ENCODE measurements at regions not wholly inside any gene's neighbourhood (a gene's known extent, or its start where the extent isn't known, plus 50 kb on each side); places are given as distances from the start of the nearest gene placed in this dataset.

DNA sequence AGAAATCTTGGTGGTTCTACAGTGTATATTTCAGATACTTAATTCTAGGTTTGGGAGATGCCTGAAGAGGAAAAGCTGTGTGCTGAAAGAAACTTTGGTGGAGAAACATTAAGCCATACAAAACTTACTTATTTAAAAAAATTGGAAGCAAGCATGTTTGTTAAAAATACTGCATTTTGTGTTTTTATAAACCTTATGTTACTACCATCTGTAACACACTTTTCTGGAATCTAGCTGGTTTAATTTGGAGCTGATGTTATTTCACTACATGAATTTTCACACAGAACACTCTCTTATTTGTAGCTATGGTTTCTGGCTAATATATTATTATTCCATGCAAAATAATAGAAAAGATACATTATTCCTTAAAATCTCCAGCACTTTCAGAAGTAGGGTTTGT is 710.7 kb downstream of the ADGRL2 start:
- no peak for DNase-seq

GRCh38 chr1:82510431-82510830 is 709.7 kb downstream of the ADGRL2 start:
- DNase-seq, result no peak

- no peak for DNase-seq
Measured at GRCh38 chr1:82507011-82507410, 706.3 kb downstream of the ADGRL2 start.

DNA sequence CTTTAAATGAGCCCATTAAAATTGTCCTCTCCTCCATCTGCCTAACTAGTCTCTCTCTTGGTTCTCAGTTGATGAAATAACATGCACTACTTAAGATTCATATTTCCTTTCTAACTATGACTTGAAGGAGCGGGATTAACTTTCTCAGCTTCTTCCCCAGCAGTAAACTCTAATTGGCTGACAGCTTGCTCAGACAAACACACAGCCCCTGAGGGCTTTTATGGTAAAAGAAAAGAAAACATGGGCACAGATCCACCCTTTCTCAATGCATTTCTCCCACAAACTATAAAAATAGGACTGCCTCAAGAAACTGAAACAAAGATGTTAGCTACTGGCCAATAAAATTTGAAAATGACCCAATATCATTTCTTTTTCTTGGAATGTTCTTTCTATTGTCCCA is 703.1 kb downstream of the ADGRL2 start:
- DNase-seq, result no peak

DNA sequence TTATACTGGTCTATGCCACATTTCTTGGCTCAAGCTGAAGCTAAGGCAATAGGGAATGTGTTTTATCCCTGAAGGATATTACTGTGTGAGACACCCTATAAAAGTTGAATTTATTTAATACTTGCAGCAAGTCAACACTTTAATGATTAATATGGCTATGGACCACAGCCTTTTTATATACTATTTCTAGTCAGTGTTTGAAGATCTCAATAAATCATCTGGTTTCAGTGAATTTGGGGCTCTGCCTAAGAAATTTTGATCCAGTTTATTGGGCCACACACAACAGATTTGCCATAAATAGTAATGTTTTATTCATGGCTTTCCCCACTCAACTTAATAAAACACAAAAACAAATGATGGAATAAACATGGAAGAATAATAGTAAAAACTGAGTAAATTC is 698.3 kb downstream of the ADGRL2 start:
- DNase-seq, result no peak

DNA sequence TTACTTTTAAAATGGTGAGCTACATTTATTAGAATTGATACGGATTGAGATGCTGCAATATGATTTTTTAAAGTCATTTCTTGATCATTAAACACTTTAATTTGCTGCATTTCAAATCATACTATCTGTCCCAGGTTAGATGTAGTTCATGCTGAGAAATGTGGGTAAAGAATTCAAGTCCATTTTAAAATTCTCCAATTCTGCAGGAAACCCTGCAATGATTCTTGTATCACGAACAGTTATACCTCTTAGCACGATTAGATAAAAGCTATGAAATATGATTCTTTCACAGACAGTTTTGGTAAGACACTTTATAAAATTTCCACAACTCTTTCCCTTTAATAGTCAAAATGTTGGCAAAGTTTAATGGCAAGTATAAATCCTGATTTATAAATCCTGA is 693.4 kb downstream of the ADGRL2 start:
- DNase-seq, result no peak

- DNase-seq, result no peak
Measured at GRCh38 chr1:82492159-82492558, 691.4 kb downstream of the ADGRL2 start.

- no peak for DNase-seq
Measured at GRCh38 chr1:82491301-82492048, 690.7 kb downstream of the ADGRL2 start.

DNA sequence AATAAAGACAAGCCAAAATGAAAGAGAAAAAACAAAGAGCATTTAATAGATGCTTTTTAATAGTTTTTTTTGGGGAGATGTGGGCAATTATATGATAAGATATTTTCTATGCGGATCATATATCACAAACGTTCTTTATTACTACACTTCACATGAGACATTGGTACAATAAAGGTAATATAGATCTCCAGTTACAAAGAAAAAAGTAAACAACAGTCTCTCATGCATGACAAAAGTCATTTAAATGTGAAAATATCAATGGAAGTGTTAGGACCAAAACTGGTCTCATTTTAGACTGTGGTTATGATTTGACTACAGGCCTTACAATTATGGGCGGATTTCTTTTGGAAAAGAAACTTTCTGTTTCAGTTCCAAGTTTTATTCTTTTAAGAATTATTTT is 687.0 kb downstream of the ADGRL2 start:
- no peak for DNase-seq

GRCh38 chr1:82486969-82487368 is 686.2 kb downstream of the ADGRL2 start:
- DNase-seq, result no peak

- DNase-seq, result no peak
Measured at GRCh38 chr1:82486468-82486867, 685.7 kb downstream of the ADGRL2 start.

- peak; percentile 67 for DNase-seq
Measured at GRCh38 chr1:82485591-82486369, 685.0 kb downstream of the ADGRL2 start.

GRCh38 chr1:82483146-82483545 is 682.4 kb downstream of the ADGRL2 start:
- no peak for DNase-seq

GRCh38 chr1:82478916-82479315 is 678.2 kb downstream of the ADGRL2 start:
- no peak for DNase-seq

DNA sequence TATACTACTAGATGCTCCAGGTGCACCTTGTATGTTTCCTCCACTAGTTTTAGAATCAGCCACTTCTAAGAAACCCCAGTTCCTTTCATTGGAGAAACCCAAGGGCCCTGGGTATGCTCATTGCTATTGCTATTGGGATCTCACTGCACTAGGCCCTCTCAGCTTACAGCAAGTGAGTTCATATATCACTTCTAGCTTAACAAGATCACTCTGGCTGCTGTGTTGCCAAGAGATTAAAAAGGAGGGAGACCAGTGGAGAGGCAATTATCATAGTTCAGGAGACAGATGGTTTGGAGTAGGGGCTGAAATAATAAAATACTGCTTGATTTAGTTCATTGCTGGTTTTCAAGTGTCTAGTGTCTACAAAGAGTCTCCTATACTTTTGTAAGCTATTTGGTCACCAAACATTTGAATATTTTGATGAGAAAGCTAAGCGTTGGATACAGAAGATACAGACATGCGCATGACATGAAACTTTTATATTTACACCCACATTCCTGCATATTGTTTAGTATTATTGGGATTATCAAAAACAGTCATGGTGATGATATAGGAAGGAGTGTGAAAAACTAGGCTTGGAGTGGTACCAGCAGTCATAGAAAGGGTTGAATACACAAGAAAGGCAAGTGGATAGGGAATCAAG is 671.9 kb downstream of the ADGRL2 start:
- no peak for DNase-seq

DNA sequence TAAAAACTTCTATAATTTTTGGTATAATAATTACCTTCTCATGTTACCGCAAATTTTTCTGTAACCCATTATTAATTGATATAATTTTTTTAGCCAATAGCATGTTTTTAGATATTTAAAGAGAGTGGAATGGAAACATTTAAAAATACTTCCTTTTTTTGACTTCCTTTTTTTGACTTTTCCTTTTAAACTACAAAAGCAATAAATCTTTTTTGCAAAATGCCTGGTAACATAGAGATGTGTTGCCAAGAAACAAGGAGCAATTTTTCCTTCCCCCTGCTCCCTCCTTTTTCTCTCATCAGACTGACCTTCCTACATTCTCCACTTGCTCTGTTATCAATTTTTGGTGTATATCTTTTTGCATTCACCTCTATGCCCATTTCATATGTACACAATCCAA is 666.2 kb downstream of the ADGRL2 start:
- DNase-seq, result no peak

- no peak for DNase-seq
Measured at GRCh38 chr1:82466416-82466815, 665.7 kb downstream of the ADGRL2 start.

DNA sequence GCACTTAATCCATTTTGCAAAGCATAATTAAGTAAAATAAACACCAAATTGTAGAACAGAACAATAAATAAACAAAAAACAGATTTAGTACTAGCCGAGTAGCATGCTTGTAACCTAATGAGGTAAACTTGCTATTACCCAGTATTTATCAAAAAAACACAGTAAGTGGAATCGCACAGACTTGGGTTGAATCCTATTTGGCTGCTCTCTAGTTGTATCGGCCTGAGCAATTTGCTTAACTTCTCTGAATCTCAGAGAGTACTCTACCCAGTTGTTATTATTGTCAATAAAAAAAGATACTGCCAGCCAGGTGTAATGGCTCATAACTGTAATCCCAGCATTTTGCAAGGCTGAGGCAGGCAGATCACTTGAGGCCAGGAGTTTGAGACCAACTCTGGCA is 664.3 kb downstream of the ADGRL2 start:
- DNase-seq, result no peak

- peak; percentile 44 for DNase-seq
Measured at GRCh38 chr1:82464362-82465001, 663.7 kb downstream of the ADGRL2 start.

DNA sequence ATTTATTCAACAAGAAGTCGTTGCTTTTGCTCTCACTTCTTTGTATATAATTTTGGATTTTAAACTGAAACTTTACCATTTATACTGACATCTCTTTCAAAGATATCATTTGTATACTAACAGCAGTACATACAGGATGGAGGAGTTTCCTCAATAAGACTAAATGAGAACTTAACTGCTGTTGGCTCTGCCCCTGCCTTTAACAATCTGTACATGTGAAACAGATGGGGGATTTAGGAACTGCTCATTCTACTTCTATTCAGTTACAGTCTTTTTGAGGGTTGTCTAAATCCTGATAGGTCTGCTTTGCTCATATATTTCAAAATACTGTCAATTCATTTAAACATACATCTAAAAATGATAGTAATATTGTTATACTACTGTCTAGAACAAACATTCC is 663.2 kb downstream of the ADGRL2 start:
- DNase-seq, result no peak

DNA sequence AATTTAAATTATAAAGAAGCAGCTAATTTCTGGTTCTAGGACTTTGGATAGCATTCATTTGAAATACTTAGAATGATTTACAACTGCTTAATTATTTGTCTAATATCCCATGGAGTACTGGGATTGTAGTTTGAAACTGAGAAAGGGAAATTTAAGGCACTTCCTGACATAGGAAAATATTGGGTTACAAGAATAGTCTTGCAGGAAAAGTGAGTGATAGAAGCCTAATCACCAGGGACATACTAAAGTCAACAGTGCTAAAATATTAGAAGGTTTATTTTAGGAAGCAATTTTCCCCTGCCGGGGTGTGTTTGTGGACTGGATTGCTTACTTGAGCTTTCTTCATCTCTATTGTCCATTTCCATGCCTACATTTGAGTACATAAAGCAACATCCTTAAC is 661.6 kb downstream of the ADGRL2 start:
- DNase-seq, result no peak

DNA sequence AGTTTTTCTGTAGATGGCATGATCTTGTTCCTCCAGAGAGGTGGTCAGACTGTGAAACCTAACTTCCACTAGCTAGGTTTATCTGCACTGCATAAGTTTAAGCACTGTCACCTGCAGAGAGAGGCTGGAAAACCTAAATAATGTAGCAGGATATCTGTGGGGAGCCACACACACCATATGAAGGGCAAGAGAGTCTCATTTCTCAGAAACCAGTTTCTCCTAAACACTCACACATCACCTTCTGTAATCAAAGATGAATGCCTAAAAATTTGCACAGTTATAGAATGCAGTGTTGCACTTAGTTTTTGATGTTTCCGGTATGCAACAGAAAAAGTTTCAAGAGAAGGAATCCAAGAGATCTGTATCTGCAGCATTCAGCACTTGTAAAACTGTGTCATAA is 654.6 kb downstream of the ADGRL2 start:
- DNase-seq, result no peak

- DNase-seq, result no peak
Measured at GRCh38 chr1:82454431-82454830, 653.7 kb downstream of the ADGRL2 start.

All from left hindlimb (tissue), 1 donor.